ENCODE measurements at regions not wholly inside any gene's neighbourhood (a gene's known extent, or its start where the extent isn't known, plus 50 kb on each side); places are given as distances from the start of the nearest gene placed in this dataset.

DNA sequence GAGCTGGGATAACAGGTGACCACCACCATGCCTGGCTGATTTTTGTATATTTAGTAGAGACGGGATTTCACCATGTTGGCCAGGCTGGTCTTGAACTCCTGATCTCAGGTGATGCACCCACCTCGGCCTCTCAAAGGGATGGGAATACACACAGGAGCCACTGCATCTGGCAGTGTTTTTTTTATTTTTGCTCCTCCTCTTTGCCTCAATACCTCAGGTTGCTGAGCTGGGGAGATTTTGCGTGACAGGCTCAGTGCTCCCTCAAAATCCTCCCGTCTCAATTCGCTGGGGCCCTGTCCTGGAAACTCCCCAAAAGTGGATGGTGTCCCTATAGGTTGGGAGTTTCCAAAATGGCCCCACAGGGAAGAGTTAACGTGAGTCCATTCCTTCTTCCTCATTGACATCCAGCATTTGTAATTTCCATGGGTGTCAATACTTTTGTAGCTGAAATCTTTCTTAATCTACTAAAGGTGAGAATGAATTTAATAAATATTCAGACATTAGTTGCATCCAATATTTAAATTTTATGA, 71.8 kb downstream of the GGTLC2 start:
- Histone ChIP-seq H3K27me3 (no peaks in the 10 kb centered on the region), H3K4me1 (no peaks in the 10 kb centered on the region), H3K4me3 (no peak overlapping the region), H3K9me3 (no peaks in the 10 kb centered on the region), H3K36me3 (no peaks in the 10 kb centered on the region), H3K27ac (no peak overlapping the region)
- TF ChIP-seq POLR2A (IDR thresholded peaks at IDR 0.05) (no peak), POLR2AphosphoS5 (IDR thresholded peaks at IDR 0.05; ENCODE audit: insufficient read depth in 1 of 2, low read depth in 1 of 2) (no peak)
- TF ChIP-seq, protein P1, sequence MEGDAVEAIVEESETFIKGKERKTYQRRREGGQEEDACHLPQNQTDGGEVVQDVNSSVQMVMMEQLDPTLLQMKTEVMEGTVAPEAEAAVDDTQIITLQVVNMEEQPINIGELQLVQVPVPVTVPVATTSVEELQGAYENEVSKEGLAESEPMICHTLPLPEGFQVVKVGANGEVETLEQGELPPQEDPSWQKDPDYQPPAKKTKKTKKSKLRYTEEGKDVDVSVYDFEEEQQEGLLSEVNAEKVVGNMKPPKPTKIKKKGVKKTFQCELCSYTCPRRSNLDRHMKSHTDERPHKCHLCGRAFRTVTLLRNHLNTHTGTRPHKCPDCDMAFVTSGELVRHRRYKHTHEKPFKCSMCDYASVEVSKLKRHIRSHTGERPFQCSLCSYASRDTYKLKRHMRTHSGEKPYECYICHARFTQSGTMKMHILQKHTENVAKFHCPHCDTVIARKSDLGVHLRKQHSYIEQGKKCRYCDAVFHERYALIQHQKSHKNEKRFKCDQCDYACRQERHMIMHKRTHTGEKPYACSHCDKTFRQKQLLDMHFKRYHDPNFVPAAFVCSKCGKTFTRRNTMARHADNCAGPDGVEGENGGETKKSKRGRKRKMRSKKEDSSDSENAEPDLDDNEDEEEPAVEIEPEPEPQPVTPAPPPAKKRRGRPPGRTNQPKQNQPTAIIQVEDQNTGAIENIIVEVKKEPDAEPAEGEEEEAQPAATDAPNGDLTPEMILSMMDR (IDR thresholded peaks at IDR 0.05), result no peak
- intact Hi-C loops (cut with DNase I), result no loop called here
- DNase-seq (ENCODE audit: extremely low spot score in 2 of 2), result no peak

- Histone ChIP-seq H3K36me3 (no peaks in the 10 kb centered on the region), H3K27ac (no peak overlapping the region), H3K9me3 (no peaks in the 10 kb centered on the region), H3K4me3 (no peak overlapping the region), H3K27me3 (no peaks in the 10 kb centered on the region), H3K4me1 (no peaks in the 10 kb centered on the region)
- no peak for DNase-seq (ENCODE audit: extremely low spot score in 2 of 2)
- TF ChIP-seq, protein P1 (IDR thresholded peaks at IDR 0.05), result no peak
- TF ChIP-seq POLR2AphosphoS5 (IDR thresholded peaks at IDR 0.05; ENCODE audit: insufficient read depth in 1 of 2, low read depth in 1 of 2) (no peak), POLR2A (IDR thresholded peaks at IDR 0.05) (no peak)
- intact Hi-C loops (cut with DNase I), result no loop called here
Measured at GRCh38 chr22:22717664-22718063, 73.2 kb downstream of the GGTLC2 start.

- H3K36me3 ChIP-seq, result no peaks in the 10 kb centered on the region
- no peak overlapping the region for H3K4me3 ChIP-seq
- H3K27ac ChIP-seq, result no peak overlapping the region
- intact Hi-C loops (cut with DNase I), result no loop called here
- no peak for TF ChIP-seq POLR2AphosphoS5 (IDR thresholded peaks at IDR 0.05; ENCODE audit: insufficient read depth in 1 of 2, low read depth in 1 of 2)
- TF ChIP-seq, protein P1 (IDR thresholded peaks at IDR 0.05), result peak in 1 of 3 experiments; percentile 19
- DNase-seq (ENCODE audit: extremely low spot score in 2 of 2), result no peak
- no peaks in the 10 kb centered on the region for H3K4me1 ChIP-seq
- no peaks in the 10 kb centered on the region for H3K9me3 ChIP-seq
- H3K27me3 ChIP-seq, result no peaks in the 10 kb centered on the region
Measured at GRCh38 chr22:22720201-22720723, 75.8 kb downstream of the GGTLC2 start.

DNA sequence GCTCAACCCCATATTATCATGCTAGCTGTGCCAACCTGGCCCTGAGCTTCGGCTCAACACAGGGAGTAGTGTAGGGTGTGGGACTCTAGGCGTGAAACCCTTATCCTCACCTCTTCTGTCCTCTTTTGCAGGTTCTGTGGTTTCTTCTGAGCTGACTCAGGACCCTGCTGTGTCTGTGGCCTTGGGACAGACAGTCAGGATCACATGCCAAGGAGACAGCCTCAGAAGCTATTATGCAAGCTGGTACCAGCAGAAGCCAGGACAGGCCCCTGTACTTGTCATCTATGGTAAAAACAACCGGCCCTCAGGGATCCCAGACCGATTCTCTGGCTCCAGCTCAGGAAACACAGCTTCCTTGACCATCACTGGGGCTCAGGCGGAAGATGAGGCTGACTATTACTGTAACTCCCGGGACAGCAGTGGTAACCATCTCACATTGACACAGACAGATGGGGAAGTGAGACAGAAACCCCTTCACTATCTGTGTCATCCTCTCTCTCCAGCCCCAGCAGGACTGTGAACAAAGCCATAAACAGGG, 76.4 kb downstream of the GGTLC2 start:
- Histone ChIP-seq H3K9me3 (no peaks in the 10 kb centered on the region), H3K36me3 (no peaks in the 10 kb centered on the region), H3K27ac (no peak overlapping the region), H3K4me3 (no peak overlapping the region), H3K4me1 (no peaks in the 10 kb centered on the region), H3K27me3 (no peaks in the 10 kb centered on the region)
- intact Hi-C loops (cut with DNase I), result no loop called here
- DNase-seq (ENCODE audit: extremely low spot score in 2 of 2), result no peak
- TF ChIP-seq, protein P1 (IDR thresholded peaks at IDR 0.05), result no peak
- TF ChIP-seq POLR2A (IDR thresholded peaks at IDR 0.05) (no peak), POLR2AphosphoS5 (IDR thresholded peaks at IDR 0.05; ENCODE audit: insufficient read depth in 1 of 2, low read depth in 1 of 2) (no peak)

GRCh38 chr22:22721681-22722354, 77.4 kb downstream of the GGTLC2 start:
- H3K27ac ChIP-seq, result no peak overlapping the region
- no peaks in the 10 kb centered on the region for H3K9me3 ChIP-seq
- H3K4me3 ChIP-seq, result no peak overlapping the region
- H3K27me3 ChIP-seq, result no peaks in the 10 kb centered on the region
- TF ChIP-seq POLR2AphosphoS5 (IDR thresholded peaks at IDR 0.05; ENCODE audit: insufficient read depth in 1 of 2, low read depth in 1 of 2), result no peak
- TF ChIP-seq, protein P1 (IDR thresholded peaks at IDR 0.05), result no peak
- no peak for TF ChIP-seq POLR2A (IDR thresholded peaks at IDR 0.05)
- DNase-seq (ENCODE audit: extremely low spot score in 2 of 2), result no peak
- intact Hi-C loops (cut with DNase I), result no loop called here
- no peaks in the 10 kb centered on the region for H3K4me1 ChIP-seq
- no peaks in the 10 kb centered on the region for H3K36me3 ChIP-seq
